ENCODE measurements at regions not wholly inside any gene's neighbourhood (a gene's known extent, or its start where the extent isn't known, plus 50 kb on each side); places are given as distances from the start of the nearest gene placed in this dataset.

DNA sequence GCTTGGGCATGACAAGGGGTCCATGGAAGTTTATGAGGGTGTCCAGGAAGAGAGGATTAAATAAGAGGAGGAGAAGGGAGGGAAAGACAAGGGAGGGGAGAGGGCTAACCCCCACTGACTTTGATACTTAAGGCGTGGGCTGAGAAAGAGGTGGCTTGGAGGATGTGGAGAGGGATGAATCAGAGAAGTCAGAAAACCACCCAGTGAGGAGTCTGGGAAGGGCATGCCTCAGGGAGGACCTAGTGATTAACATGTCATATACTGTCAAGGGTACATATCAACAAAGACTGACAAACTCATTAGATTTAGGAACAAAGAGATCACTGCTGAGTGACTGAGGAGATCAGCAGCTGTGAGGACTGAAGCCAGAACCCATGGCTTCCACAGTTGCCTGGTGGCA, 145.4 kb downstream of the IRX5 start:
- CTCF ChIA-PET, result no interaction called here
- DNase-seq (ENCODE audit: low read depth, low spot score), result no peak
- TF ChIP-seq, protein P1, sequence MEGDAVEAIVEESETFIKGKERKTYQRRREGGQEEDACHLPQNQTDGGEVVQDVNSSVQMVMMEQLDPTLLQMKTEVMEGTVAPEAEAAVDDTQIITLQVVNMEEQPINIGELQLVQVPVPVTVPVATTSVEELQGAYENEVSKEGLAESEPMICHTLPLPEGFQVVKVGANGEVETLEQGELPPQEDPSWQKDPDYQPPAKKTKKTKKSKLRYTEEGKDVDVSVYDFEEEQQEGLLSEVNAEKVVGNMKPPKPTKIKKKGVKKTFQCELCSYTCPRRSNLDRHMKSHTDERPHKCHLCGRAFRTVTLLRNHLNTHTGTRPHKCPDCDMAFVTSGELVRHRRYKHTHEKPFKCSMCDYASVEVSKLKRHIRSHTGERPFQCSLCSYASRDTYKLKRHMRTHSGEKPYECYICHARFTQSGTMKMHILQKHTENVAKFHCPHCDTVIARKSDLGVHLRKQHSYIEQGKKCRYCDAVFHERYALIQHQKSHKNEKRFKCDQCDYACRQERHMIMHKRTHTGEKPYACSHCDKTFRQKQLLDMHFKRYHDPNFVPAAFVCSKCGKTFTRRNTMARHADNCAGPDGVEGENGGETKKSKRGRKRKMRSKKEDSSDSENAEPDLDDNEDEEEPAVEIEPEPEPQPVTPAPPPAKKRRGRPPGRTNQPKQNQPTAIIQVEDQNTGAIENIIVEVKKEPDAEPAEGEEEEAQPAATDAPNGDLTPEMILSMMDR (IDR thresholded peaks at IDR 0.05; ENCODE audit: low read depth, low read length), result no peak
- Histone ChIP-seq H3K27me3 (ENCODE audit: control insufficient read depth, insufficient read depth, low read length) (no peaks in the 10 kb centered on the region), H3K9me3 (ENCODE audit: control insufficient read depth, insufficient read depth, low read length) (peaks cover 11% of the 10 kb centered on the region), H3K4me3 (ENCODE audit: low read depth, low read length) (no peak overlapping the region), H3K27ac (ENCODE audit: low read depth, low read length) (no peak overlapping the region)
- POLR2A ChIA-PET, result no interaction called here

DNA sequence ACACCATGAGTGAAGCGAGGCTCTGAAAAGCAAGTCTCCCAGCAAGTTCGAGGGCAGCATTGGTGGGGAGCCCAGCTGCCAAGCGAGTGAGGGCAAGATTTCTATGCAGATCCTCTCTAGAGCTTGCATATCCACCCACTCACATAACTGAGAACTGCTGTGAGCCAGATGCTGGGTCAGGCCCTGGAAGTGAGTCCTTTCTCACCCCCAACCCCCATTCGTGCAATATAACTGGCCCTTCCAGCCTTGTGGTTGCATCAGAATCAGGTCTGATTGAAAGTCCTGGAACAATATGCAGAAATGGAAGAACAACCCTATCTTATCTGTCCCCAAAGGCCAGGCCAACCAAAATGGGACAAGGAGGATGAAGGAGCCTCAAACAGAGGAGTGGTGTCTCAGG, 146.6 kb downstream of the IRX5 start:
- TF ChIP-seq, protein P1 (IDR thresholded peaks at IDR 0.05; ENCODE audit: low read depth, low read length), result no peak
- ChIA-PET CTCF (no interaction called here), POLR2A (no interaction called here)
- H3K27me3 ChIP-seq (ENCODE audit: control insufficient read depth, insufficient read depth, low read length), result no peaks in the 10 kb centered on the region
- H3K4me3 ChIP-seq (ENCODE audit: low read depth, low read length), result no peak overlapping the region
- no peak for DNase-seq (ENCODE audit: low read depth, low spot score)
- no peak overlapping the region for H3K27ac ChIP-seq (ENCODE audit: low read depth, low read length)
- peaks cover 11% of the 10 kb centered on the region for H3K9me3 ChIP-seq (ENCODE audit: control insufficient read depth, insufficient read depth, low read length)

DNA sequence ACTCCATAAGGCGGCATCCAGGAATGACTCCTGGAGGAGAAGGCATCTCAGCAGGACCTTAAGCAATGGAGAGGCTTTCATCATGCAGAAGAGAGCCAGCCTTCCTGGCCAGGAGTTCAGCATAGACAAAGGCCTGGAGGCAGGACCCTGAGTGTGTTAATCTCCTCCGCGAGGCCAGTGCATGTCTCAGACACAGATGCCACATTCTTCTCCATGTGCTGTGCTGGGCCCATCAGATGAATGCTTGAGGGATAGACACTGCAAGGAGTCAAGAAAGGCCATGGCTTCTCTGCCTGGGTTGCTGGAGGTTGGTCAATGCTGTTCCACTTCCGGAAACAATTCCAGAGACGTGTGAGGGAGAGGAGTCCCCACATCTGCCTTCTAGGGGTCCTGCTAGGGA, 147.5 kb downstream of the IRX5 start:
- H3K4me3 ChIP-seq (ENCODE audit: low read depth, low read length), result no peak overlapping the region
- CTCF ChIA-PET, result no interaction called here
- peaks cover 11% of the 10 kb centered on the region for H3K9me3 ChIP-seq (ENCODE audit: control insufficient read depth, insufficient read depth, low read length)
- H3K27ac ChIP-seq (ENCODE audit: low read depth, low read length), result no peak overlapping the region
- TF ChIP-seq, protein P1 (IDR thresholded peaks at IDR 0.05; ENCODE audit: low read depth, low read length), result no peak
- no peaks in the 10 kb centered on the region for H3K27me3 ChIP-seq (ENCODE audit: control insufficient read depth, insufficient read depth, low read length)
- POLR2A ChIA-PET, result no interaction called here
- DNase-seq (ENCODE audit: low read depth, low spot score), result no peak

DNA sequence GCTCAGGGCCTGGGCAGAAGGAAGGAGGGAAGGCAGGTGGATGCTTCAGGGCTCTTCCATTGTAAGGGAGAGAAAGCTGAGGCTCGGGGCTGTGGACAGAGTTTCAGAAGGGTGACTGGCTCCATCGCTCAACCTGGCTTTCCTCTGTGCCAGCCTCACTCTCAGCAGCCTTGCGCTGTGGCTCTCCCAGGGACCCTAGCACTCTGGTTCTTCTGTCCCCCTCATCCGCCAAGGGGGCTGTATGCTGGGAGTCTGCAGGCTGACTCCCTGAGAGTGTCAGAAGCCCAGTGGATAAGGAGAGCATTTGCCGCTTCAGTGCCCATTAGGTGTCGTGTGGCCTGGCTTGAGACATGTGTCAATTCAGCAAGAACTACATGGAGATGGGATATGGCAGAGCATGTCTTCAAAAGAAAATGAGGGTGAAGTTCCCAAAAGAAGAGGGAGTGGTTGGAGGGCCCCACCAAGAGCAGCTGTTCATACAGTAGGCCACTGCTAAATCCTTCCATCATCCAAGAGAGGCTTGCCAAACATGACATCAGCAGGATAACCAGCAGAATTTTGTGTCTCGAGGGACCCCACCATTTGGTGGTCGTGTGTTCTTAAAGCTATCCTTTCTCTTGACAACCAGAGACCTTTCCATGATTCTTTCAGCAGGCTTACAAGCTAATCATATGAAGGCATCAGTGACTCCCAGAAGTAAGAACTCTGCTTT, 148.2 kb downstream of the IRX5 start:
- TF ChIP-seq, protein P1 (IDR thresholded peaks at IDR 0.05; ENCODE audit: low read depth, low read length), result no peak
- no peak overlapping the region for H3K27ac ChIP-seq (ENCODE audit: low read depth, low read length)

DNA sequence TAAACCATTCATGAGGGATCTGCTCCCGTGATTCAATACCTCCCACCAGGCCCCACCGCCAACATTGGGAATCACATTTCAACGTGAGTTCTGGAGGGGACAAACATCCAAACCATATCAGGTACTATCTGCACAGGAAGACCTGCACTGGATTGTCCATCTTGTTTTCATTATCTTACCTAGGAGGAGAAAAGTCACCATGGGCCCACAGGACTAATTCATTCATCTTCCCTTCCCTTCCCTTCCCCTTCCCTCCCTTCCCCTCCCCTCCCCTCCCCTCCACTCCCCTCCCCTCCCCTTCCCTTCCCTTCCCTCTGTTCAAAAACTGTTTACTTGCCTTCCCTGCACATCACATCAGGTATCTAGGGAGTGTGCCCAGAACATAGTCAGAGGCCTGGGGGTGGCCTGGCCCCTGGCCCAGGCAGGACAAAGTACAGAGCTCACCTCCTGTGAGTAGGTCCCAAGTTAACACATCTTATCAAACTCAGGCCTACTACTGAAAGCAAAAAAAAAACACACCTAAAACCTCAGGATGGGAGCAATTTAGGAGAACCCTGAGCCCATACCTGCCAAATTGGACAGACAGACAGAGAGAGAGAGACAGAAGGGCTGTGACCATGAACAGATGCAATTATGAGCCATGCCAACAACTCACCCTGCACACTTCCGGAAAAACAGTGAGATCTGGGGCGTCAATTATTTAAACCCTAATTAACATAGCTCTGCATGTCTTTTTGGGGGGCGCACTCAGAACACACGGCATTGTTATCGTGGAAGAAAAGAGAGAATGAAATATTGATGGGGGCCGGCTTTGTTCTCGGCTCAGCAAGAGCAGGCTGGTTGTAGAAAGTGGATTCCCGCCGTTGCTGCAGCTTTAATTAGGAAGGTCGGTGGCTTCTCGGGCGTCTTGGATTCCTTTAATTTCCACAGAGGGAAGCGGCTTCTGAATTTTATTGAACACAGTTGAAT, 151.2 kb downstream of the IRX5 start:
- Histone ChIP-seq H3K4me3 (ENCODE audit: low read depth, low read length) (no peak overlapping the region), H3K27ac (ENCODE audit: low read depth, low read length) (no peak overlapping the region), H3K27me3 (ENCODE audit: control insufficient read depth, insufficient read depth, low read length) (no peaks in the 10 kb centered on the region), H3K9me3 (ENCODE audit: control insufficient read depth, insufficient read depth, low read length) (peaks cover 6% of the 10 kb centered on the region; the same call in 1 of the 2 replicates)
- TF ChIP-seq, protein P1 (IDR thresholded peaks at IDR 0.05; ENCODE audit: low read depth, low read length), result no peak
- ChIA-PET POLR2A (no interaction called here), CTCF (no interaction called here)
- no peak for DNase-seq (ENCODE audit: low read depth, low spot score)

More for the DNA sequence above, 148.2 kb downstream of the IRX5 start:
- DNase-seq (ENCODE audit: low read depth, low spot score), result no peak
- Histone ChIP-seq H3K27me3 (ENCODE audit: control insufficient read depth, insufficient read depth, low read length) (no peaks in the 10 kb centered on the region), H3K9me3 (ENCODE audit: control insufficient read depth, insufficient read depth, low read length) (peaks cover 11% of the 10 kb centered on the region), H3K4me3 (ENCODE audit: low read depth, low read length) (no peak overlapping the region)
- ChIA-PET CTCF (no interaction called here), POLR2A (no interaction called here)
